ENCODE measurements at regions not wholly inside any gene's neighbourhood (a gene's known extent, or its start where the extent isn't known, plus 50 kb on each side); places are given as distances from the start of the nearest gene placed in this dataset.

DNA sequence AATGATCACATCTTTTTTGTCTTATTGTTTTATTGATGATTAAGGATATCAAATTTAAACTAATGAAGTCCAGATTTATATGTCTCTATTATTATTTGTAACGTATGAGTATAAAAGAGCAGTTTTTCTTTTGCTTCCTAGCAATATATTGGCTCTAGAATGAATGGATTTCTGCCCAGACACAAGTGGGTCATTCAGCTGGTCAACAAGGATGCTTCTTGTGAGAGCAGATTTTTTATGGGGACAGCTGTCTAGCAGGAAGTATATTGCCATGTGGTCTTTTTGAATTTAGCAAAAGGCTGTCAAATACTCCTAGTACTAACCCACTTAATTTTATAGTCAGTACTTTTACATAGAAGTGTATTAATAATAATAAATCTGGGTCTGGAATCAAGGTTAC is 1071.1 kb upstream of the FLRT2 start:
- DNase-seq (no peak), ATAC-seq (no peak)
- Histone ChIP-seq H3K27me3 (no peaks in the 10 kb centered on the region), H3K4me1 (no peaks in the 10 kb centered on the region), H3K27ac (no peak overlapping the region), H3K4me3 (no peak overlapping the region), H3K36me3 (no peaks in the 10 kb centered on the region), H3K9me3 (no peaks in the 10 kb centered on the region)
- TF ChIP-seq, protein P1, sequence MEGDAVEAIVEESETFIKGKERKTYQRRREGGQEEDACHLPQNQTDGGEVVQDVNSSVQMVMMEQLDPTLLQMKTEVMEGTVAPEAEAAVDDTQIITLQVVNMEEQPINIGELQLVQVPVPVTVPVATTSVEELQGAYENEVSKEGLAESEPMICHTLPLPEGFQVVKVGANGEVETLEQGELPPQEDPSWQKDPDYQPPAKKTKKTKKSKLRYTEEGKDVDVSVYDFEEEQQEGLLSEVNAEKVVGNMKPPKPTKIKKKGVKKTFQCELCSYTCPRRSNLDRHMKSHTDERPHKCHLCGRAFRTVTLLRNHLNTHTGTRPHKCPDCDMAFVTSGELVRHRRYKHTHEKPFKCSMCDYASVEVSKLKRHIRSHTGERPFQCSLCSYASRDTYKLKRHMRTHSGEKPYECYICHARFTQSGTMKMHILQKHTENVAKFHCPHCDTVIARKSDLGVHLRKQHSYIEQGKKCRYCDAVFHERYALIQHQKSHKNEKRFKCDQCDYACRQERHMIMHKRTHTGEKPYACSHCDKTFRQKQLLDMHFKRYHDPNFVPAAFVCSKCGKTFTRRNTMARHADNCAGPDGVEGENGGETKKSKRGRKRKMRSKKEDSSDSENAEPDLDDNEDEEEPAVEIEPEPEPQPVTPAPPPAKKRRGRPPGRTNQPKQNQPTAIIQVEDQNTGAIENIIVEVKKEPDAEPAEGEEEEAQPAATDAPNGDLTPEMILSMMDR (IDR thresholded peaks at IDR 0.05) = no peak
- no peak for TF ChIP-seq POLR2A (IDR thresholded peaks at IDR 0.05)
- intact Hi-C loops (cut with DNase I) = no loop called here
- 62 to 78% (median 77%) methylated on average over 1 of the region's 1 CpG for WGBS, 4 donors

- no peaks in the 10 kb centered on the region for H3K36me3 ChIP-seq
- ATAC-seq (no peak), DNase-seq (no peak)
- TF ChIP-seq, protein P1 (IDR thresholded peaks at IDR 0.05) = no peak
- TF ChIP-seq POLR2A (IDR thresholded peaks at IDR 0.05) = no peak
- no peaks in the 10 kb centered on the region for H3K4me1 ChIP-seq
- WGBS, 4 donors = 30 to 49% (median 39%) methylated on average over 1 of the region's 1 CpG
- H3K27ac ChIP-seq = no peak overlapping the region
- intact Hi-C loops (cut with DNase I) = no loop called here
- H3K9me3 ChIP-seq = no peaks in the 10 kb centered on the region
- no peaks in the 10 kb centered on the region for H3K27me3 ChIP-seq
- no peak overlapping the region for H3K4me3 ChIP-seq
Observed at GRCh38 chr14:84465880-84466279, 1064.1 kb upstream of the FLRT2 start.

- Histone ChIP-seq H3K9me3 (no peaks in the 10 kb centered on the region), H3K27ac (no peak overlapping the region), H3K4me1 (no peaks in the 10 kb centered on the region), H3K27me3 (no peaks in the 10 kb centered on the region), H3K36me3 (no peaks in the 10 kb centered on the region), H3K4me3 (no peak overlapping the region)
- WGBS, 4 donors = 73 to 77% (median 76%) methylated on average over 5 of the region's 5 CpGs
- intact Hi-C loops (cut with DNase I) = no loop called here
- DNase-seq = no peak
- ATAC-seq = no peak
- TF ChIP-seq, protein P1 (IDR thresholded peaks at IDR 0.05) = no peak
- TF ChIP-seq POLR2A (IDR thresholded peaks at IDR 0.05) = no peak
Observed at GRCh38 chr14:84468153-84468552, 1061.8 kb upstream of the FLRT2 start.

GRCh38 chr14:84477996-84478395 is 1051.9 kb upstream of the FLRT2 start:
- Histone ChIP-seq H3K9me3 (no peaks in the 10 kb centered on the region), H3K4me3 (no peak overlapping the region), H3K27me3 (no peaks in the 10 kb centered on the region), H3K4me1 (no peaks in the 10 kb centered on the region), H3K36me3 (no peaks in the 10 kb centered on the region), H3K27ac (no peak overlapping the region)
- 76 to 82% (median 78%) methylated on average over 2 of the region's 2 CpGs for WGBS, 4 donors
- ATAC-seq = no peak
- no peak for DNase-seq
- no peak for TF ChIP-seq POLR2A (IDR thresholded peaks at IDR 0.05)
- TF ChIP-seq, protein P1 (IDR thresholded peaks at IDR 0.05) = no peak
- intact Hi-C loops (cut with DNase I) = no loop called here
